Tibial nerve (tissue), 4 donors: ENCODE measurements at regions not wholly inside any gene's neighbourhood (a gene's known extent, or its start where the extent isn't known, plus 50 kb on each side); places are given as distances from the start of the nearest gene placed in this dataset.
A peak's percentile ranks its signal among the peaks of the same experiment; 100 is the strongest.

Experiments
- EP300 ChIP-seq, 2 donors: sonication (generic); formaldehyde crosslinking; IDR thresholded peaks; one replicate each; pipeline ENCODE4 v1.6.1; 2017; ENCODE audit warnings: antibody characterized with exemption in 2 of 2, mild to moderate bottlenecking in 1 of 2
- POLR2A ChIP-seq, 2 donors: fragments of 450-650 bp; IDR thresholded peaks; one replicate each; pipeline ENCODE4 v1.6.1; 2017; ENCODE audit warnings: antibody characterized with exemption in 2 of 2, mild to moderate bottlenecking in 2 of 2, moderate library complexity in 2 of 2
- TF ChIP-seq, protein P1 (sequence below), 5 experiments: fragments of 200-600 bp in 3 of 5; fragments of 450-650 bp in 2 of 5; sonication (generic) in 3 of 5; IDR thresholded peaks; one replicate each; pipeline ENCODE4 v1.5.1; 2016 to 2019; ENCODE audit warnings: antibody characterized with exemption in 5 of 5, mild to moderate bottlenecking in 3 of 5, moderate library complexity in 2 of 5

DNA sequence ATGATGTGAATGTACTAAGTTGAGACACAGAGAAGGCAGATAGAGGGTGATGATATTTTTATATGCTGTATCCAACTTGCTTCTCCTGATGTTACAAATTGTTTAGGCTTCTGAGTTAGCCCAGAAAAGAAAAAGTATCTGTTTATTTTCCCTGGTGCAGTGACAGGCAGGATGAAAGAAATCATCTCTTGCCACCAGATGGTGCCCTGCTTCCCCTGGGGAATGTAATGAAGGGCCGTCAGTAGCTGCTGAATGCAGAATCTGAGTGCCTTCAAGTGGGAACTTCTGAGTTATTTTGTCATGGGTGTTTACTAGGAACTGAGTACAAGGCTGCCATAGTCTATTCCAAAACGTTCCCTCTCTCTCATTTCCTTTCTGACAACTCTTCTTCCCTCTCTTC lies 525.6 kb downstream of the MBD2 start:
- TF ChIP-seq, protein P1, sequence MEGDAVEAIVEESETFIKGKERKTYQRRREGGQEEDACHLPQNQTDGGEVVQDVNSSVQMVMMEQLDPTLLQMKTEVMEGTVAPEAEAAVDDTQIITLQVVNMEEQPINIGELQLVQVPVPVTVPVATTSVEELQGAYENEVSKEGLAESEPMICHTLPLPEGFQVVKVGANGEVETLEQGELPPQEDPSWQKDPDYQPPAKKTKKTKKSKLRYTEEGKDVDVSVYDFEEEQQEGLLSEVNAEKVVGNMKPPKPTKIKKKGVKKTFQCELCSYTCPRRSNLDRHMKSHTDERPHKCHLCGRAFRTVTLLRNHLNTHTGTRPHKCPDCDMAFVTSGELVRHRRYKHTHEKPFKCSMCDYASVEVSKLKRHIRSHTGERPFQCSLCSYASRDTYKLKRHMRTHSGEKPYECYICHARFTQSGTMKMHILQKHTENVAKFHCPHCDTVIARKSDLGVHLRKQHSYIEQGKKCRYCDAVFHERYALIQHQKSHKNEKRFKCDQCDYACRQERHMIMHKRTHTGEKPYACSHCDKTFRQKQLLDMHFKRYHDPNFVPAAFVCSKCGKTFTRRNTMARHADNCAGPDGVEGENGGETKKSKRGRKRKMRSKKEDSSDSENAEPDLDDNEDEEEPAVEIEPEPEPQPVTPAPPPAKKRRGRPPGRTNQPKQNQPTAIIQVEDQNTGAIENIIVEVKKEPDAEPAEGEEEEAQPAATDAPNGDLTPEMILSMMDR (IDR thresholded peaks at IDR 0.05): peak in 3 of 5 experiments; percentile 9 to 41 (median 14)
- no peak for TF ChIP-seq EP300 (IDR thresholded peaks at IDR 0.05)
- TF ChIP-seq POLR2A (IDR thresholded peaks at IDR 0.05): no peak
